Naive thymus-derived CD8-positive, alpha-beta T cell (primary cell): ENCODE measurements at regions not wholly inside any gene's neighbourhood (a gene's known extent, or its start where the extent isn't known, plus 50 kb on each side); places are given as distances from the start of the nearest gene placed in this dataset.

ENCODE experiments used
- ATAC-seq, 2 donors: fragments of 150-1000 bp; cut with Tn5 transposase in 1 of 2; sonication (Bioruptor Pico), chemical (Tn5 transposase) in 1 of 2; 1 replicate in 1 of 2; 2 replicates in 1 of 2; pipeline ENCODE4 v1.10.0; 2021; ENCODE audit warnings: mild to moderate bottlenecking in 2 of 2, moderate library complexity in 2 of 2
- POLR2A ChIA-PET: fragments of 350-600 bp; sonication (Branson Sonifier 250); formaldehyde crosslinking; loops from one replicate; lab custom pipeline; 2021; ENCODE audit warnings: antibody characterized with exemption; lab: Charles Lee
- DNase-seq, 10 donors: peaks; one replicate each; pipeline versions ENCODE4 v3.0.0 to v3.0.0-alpha.2; 2020 to 2022
- H3K27ac Mint-ChIP-seq, 10 donors: one replicate each; pipeline ENCODE4 v1.8.0; 2020 to 2022; ENCODE audit warnings: mild to moderate bottlenecking in 10 of 10, mixed read lengths in 10 of 10, moderate library complexity in 4 of 10, inconsistent platforms in 1 of 10
- H3K27me3 Mint-ChIP-seq, 5 donors: one replicate each; pipeline ENCODE4 v1.8.0; 2021 to 2022; ENCODE audit warnings: mixed read lengths in 5 of 5
- H3K36me3 Mint-ChIP-seq, 3 donors: one replicate each; pipeline ENCODE4 v1.8.0; 2020 to 2022; ENCODE audit warnings: mixed read lengths in 3 of 3, mild to moderate bottlenecking in 2 of 3, inconsistent platforms in 1 of 3
- H3K4me1 Mint-ChIP-seq, 4 donors: one replicate each; pipeline ENCODE4 v1.8.0; 2021 to 2022; ENCODE audit warnings: mixed read lengths in 4 of 4
- H3K4me3 Mint-ChIP-seq, 10 donors: one replicate each; pipeline ENCODE4 v1.8.0; 2020 to 2022; ENCODE audit warnings: mild to moderate bottlenecking in 10 of 10, mixed read lengths in 10 of 10, moderate library complexity in 6 of 10, inconsistent platforms in 1 of 10
- H3K9me3 Mint-ChIP-seq, 9 donors: one replicate each; pipeline ENCODE4 v1.8.0; 2020 to 2022; ENCODE audit warnings: mixed read lengths in 9 of 9, mild to moderate bottlenecking in 3 of 9, inconsistent platforms in 1 of 9, moderate library complexity in 1 of 9

DNA sequence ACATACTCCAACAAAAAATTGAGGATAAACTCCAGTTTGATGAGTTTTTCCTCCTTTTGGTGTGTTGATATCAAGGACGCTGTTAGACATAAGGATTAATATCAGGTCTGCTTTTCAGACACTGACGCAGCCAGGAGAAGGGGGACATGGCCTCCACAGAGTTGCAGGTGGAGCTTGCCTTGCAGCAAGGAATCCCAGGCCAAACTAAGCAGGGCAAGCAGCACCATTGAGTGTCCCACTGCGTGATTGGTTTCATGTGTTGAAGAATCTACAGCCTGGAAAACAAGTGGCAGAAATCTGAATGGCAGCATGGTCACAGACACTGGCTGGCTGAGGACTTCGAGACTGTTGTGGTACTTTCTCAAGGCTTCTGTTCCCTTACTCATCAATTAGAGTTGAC, 777.6 kb downstream of the KCNJ18 start:
- H3K4me3 Mint-ChIP-seq = no peak overlapping the region
- POLR2A ChIA-PET = no interaction called here
- H3K36me3 Mint-ChIP-seq = peaks cover 0 to 5% (median 0%) of the 10 kb centered on the region in 3 donors

GRCh38 chr17:22470411-22471175, 778.3 kb downstream of the KCNJ18 start:
- DNase-seq = no peak

More for the DNA sequence above, 777.6 kb downstream of the KCNJ18 start:
- no peak for DNase-seq
- no peaks in the 10 kb centered on the region for H3K4me1 Mint-ChIP-seq
- H3K27me3 Mint-ChIP-seq = no peaks in the 10 kb centered on the region
- no peak overlapping the region for H3K27ac Mint-ChIP-seq
- peaks cover 3 to 28% (median 10%) of the 10 kb centered on the region in 9 donors for H3K9me3 Mint-ChIP-seq
- no peak for ATAC-seq

GRCh38 chr17:22484826-22485225, 792.5 kb downstream of the KCNJ18 start:
- Mint-ChIP-seq H3K9me3 (peaks cover 0 to 54% (median 22%) of the 10 kb centered on the region in 9 donors), H3K4me1 (peaks cover 0 to 2% (median 0%) of the 10 kb centered on the region in 4 donors), H3K27me3 (no peaks in the 10 kb centered on the region), H3K27ac (no peak overlapping the region), H3K4me3 (no peak overlapping the region), H3K36me3 (peaks cover 0 to 10% (median 0%) of the 10 kb centered on the region in 3 donors)
- ATAC-seq (no peak), DNase-seq (no peak)
- POLR2A ChIA-PET = no interaction called here

More at GRCh38 chr17:22470411-22471175, 778.3 kb downstream of the KCNJ18 start:
- POLR2A ChIA-PET = no interaction called here
- no peaks in the 10 kb centered on the region for H3K4me1 Mint-ChIP-seq
- H3K4me3 Mint-ChIP-seq = no peak overlapping the region
- no peaks in the 10 kb centered on the region for H3K27me3 Mint-ChIP-seq
- H3K9me3 Mint-ChIP-seq = peaks cover 5 to 26% (median 10%) of the 10 kb centered on the region in 9 donors
- no peak for ATAC-seq
- H3K27ac Mint-ChIP-seq = no peak overlapping the region
- H3K36me3 Mint-ChIP-seq = peaks cover 0 to 5% (median 0%) of the 10 kb centered on the region in 3 donors

DNA sequence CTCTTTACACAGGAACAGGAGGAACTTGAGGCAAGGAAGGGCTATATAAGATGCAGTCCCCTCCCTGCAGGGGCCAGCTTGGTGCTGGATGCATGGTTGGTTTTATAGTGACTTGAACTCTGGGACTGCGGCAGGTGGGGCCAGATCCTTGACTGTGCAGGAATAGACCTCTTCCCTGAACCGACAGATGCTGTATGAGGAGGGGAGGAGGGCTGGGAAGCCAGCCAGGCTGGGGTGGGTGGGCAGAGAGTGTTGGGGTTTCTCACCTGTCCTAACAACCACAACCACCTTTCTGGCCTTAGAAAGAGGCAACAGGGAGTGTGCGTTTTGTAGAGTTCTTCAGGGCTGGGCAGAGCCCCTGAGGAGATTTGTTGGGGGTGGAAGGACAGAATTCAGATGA, 798.1 kb downstream of the KCNJ18 start:
- Mint-ChIP-seq H3K4me1 (no peaks in the 10 kb centered on the region), H3K27ac (no peak overlapping the region), H3K36me3 (peaks cover 0 to 10% (median 0%) of the 10 kb centered on the region in 3 donors), H3K27me3 (no peaks in the 10 kb centered on the region), H3K4me3 (no peak overlapping the region), H3K9me3 (peaks cover 0 to 63% (median 26%) of the 10 kb centered on the region in 9 donors)
- ATAC-seq (no peak), DNase-seq (no peak)
- POLR2A ChIA-PET = no interaction called here

GRCh38 chr17:22492331-22492730, 800.0 kb downstream of the KCNJ18 start:
- ATAC-seq (no peak), DNase-seq (no peak)
- Mint-ChIP-seq H3K36me3 (no peaks in the 10 kb centered on the region), H3K9me3 (peaks cover 0 to 63% (median 32%) of the 10 kb centered on the region in 9 donors), H3K27ac (no peak overlapping the region), H3K27me3 (no peaks in the 10 kb centered on the region), H3K4me1 (no peaks in the 10 kb centered on the region), H3K4me3 (no peak overlapping the region)
- POLR2A ChIA-PET = no interaction called here

GRCh38 chr17:22496450-22496849, 804.1 kb downstream of the KCNJ18 start:
- H3K36me3 Mint-ChIP-seq = no peaks in the 10 kb centered on the region
- H3K27ac Mint-ChIP-seq = no peak overlapping the region
- H3K4me3 Mint-ChIP-seq = no peak overlapping the region
- H3K27me3 Mint-ChIP-seq = no peaks in the 10 kb centered on the region
- POLR2A ChIA-PET = no interaction called here
- H3K4me1 Mint-ChIP-seq = no peaks in the 10 kb centered on the region
- ATAC-seq = no peak
- DNase-seq = no peak
- H3K9me3 Mint-ChIP-seq = peaks cover 0 to 57% (median 31%) of the 10 kb centered on the region in 9 donors

DNA sequence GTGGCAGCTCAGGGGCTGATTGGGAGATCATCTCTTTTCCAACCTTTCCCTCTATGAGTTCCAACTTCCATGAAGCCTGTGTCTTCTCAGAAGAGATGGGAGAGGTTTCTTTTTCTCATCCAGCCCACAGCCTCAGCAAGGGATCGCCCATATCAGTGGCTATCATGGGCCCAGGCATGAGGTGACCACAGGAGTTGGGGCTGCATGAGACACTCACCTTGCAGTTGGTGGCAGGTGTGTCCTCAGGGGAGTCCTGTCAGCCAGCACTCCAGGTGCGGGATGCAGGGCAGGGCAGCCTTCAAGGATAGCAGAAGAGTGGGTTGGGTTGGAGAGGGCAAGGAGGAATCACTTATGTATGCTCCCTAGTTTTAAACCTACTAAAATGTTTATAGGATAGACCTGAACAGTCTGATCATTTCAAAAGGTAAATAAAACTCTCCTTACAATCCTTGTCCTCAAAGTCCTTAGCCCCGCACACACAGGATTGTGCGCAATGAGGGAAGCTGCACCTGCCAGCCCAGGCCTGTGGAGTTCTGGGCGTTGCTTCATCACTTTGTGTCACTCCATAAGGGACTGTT, 811.1 kb downstream of the KCNJ18 start:
- H3K27ac Mint-ChIP-seq = no peak overlapping the region

GRCh38 chr17:22505660-22506059, 813.3 kb downstream of the KCNJ18 start:
- peaks cover 0 to 31% (median 13%) of the 10 kb centered on the region in 9 donors for H3K9me3 Mint-ChIP-seq
- POLR2A ChIA-PET = no interaction called here

More for the DNA sequence above, 811.1 kb downstream of the KCNJ18 start:
- ATAC-seq (no peak), DNase-seq (no peak)
- Mint-ChIP-seq H3K4me1 (no peaks in the 10 kb centered on the region), H3K9me3 (peaks cover 0 to 41% (median 18%) of the 10 kb centered on the region in 9 donors), H3K36me3 (no peaks in the 10 kb centered on the region), H3K27me3 (no peaks in the 10 kb centered on the region), H3K4me3 (no peak overlapping the region)
- POLR2A ChIA-PET = no interaction called here

GRCh38 chr17:22506231-22506630, 813.9 kb downstream of the KCNJ18 start:
- Mint-ChIP-seq H3K9me3 (peaks cover 0 to 32% (median 16%) of the 10 kb centered on the region in 9 donors), H3K27me3 (no peaks in the 10 kb centered on the region), H3K4me1 (no peaks in the 10 kb centered on the region), H3K27ac (peak overlapping the region in 1 of 10 donors; percentile 44), H3K4me3 (no peak overlapping the region), H3K36me3 (no peaks in the 10 kb centered on the region)
- POLR2A ChIA-PET = no interaction called here
- ATAC-seq (no peak), DNase-seq (no peak)

More at GRCh38 chr17:22505660-22506059, 813.3 kb downstream of the KCNJ18 start:
- Mint-ChIP-seq H3K4me3 (no peak overlapping the region), H3K27ac (no peak overlapping the region), H3K36me3 (no peaks in the 10 kb centered on the region), H3K27me3 (no peaks in the 10 kb centered on the region), H3K4me1 (no peaks in the 10 kb centered on the region)
- DNase-seq (no peak), ATAC-seq (no peak)

GRCh38 chr17:22506861-22507260, 814.5 kb downstream of the KCNJ18 start:
- Mint-ChIP-seq H3K4me1 (no peaks in the 10 kb centered on the region), H3K36me3 (no peaks in the 10 kb centered on the region), H3K27me3 (no peaks in the 10 kb centered on the region), H3K9me3 (peaks cover 0 to 29% (median 14%) of the 10 kb centered on the region in 9 donors), H3K4me3 (no peak overlapping the region), H3K27ac (no peak overlapping the region)
- POLR2A ChIA-PET = no interaction called here
- ATAC-seq = no peak
- no peak for DNase-seq

DNA sequence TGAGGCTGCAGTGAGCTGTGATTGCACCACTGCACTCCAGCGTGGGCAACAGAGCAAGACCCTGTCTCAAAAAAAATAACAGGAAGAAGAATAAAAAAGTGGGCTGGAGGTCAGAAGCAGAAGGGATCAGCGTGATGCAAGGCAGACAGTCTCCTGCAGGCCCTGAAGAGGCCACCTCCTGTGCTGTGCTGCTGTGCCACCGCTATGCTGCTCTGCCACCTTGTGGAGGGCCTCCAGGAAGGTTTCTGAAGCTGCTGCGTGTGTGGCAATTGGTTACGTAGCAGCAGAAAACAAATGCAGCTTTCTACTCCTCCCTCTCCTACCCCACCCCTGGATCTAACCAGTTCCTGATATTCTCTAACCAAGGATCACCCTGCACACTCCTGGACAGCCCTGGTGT, 815.5 kb downstream of the KCNJ18 start:
- Mint-ChIP-seq H3K27me3 (no peaks in the 10 kb centered on the region), H3K9me3 (peaks cover 0 to 26% (median 13%) of the 10 kb centered on the region in 9 donors), H3K36me3 (no peaks in the 10 kb centered on the region), H3K27ac (no peak overlapping the region), H3K4me3 (no peak overlapping the region), H3K4me1 (no peaks in the 10 kb centered on the region)
- no peak for ATAC-seq
- POLR2A ChIA-PET = no interaction called here
- DNase-seq = no peak

- H3K9me3 Mint-ChIP-seq = peaks cover 0 to 35% (median 11%) of the 10 kb centered on the region in 9 donors
- no peak overlapping the region for H3K27ac Mint-ChIP-seq
- H3K4me1 Mint-ChIP-seq = no peaks in the 10 kb centered on the region
- no peak overlapping the region for H3K4me3 Mint-ChIP-seq
- POLR2A ChIA-PET = no interaction called here
- H3K27me3 Mint-ChIP-seq = no peaks in the 10 kb centered on the region
- no peaks in the 10 kb centered on the region for H3K36me3 Mint-ChIP-seq
- DNase-seq (no peak), ATAC-seq (no peak)
These were observed 818.2 kb downstream of the KCNJ18 start for GRCh38 chr17:22510504-22510903.

- Mint-ChIP-seq H3K4me1 (no peaks in the 10 kb centered on the region), H3K4me3 (no peak overlapping the region), H3K27ac (no peak overlapping the region), H3K36me3 (no peaks in the 10 kb centered on the region), H3K9me3 (peaks cover 0 to 34% (median 11%) of the 10 kb centered on the region in 9 donors), H3K27me3 (no peaks in the 10 kb centered on the region)
- POLR2A ChIA-PET = no interaction called here
- no peak for ATAC-seq
- no peak for DNase-seq
These were observed 819.1 kb downstream of the KCNJ18 start for GRCh38 chr17:22511431-22511830.
